Osteocyte (in vitro differentiated cells): ENCODE measurements at regions not wholly inside any gene's neighbourhood (a gene's known extent, or its start where the extent isn't known, plus 50 kb on each side); places are given as distances from the start of the nearest gene placed in this dataset.

Experiments
- DNase-seq: peaks from one replicate; pipeline ENCODE4 v3.0.0; 2021; ENCODE audit warnings: mixed read lengths; ENCODE audit not compliant: unreplicated experiment; ENCODE audit errors: extremely low spot score
- H3K27ac Mint-ChIP-seq: one replicate; pipeline ENCODE4 v1.8.0; 2021; ENCODE audit warnings: mild to moderate bottlenecking, mixed read lengths; ENCODE audit not compliant: unreplicated experiment
- H3K27me3 Mint-ChIP-seq: one replicate; pipeline ENCODE4 v1.8.0; 2021; ENCODE audit warnings: mixed read lengths; ENCODE audit not compliant: unreplicated experiment
- H3K36me3 Mint-ChIP-seq: one replicate; pipeline ENCODE4 v1.8.0; 2021; ENCODE audit warnings: mixed read lengths; ENCODE audit not compliant: unreplicated experiment
- H3K4me1 Mint-ChIP-seq: one replicate; pipeline ENCODE4 v1.8.0; 2021; ENCODE audit warnings: mixed read lengths; ENCODE audit not compliant: unreplicated experiment
- H3K4me3 Mint-ChIP-seq: one replicate; pipeline ENCODE4 v1.8.0; 2021; ENCODE audit warnings: mild to moderate bottlenecking, moderate library complexity, mixed read lengths; ENCODE audit not compliant: unreplicated experiment
- H3K9me3 Mint-ChIP-seq: one replicate; pipeline ENCODE4 v1.8.0; 2021; ENCODE audit warnings: mixed read lengths; ENCODE audit not compliant: unreplicated experiment
- CTCF ChIP-seq: fragments of 200-600 bp; sonication (generic); IDR thresholded peaks from 2 replicates; pipeline ENCODE4 v1.5.0; 2021; ENCODE audit warnings: antibody characterized with exemption, mild to moderate bottlenecking, moderate library complexity

- Mint-ChIP-seq H3K27ac (no peak overlapping the region), H3K4me3 (no peak overlapping the region), H3K4me1 (peaks cover 8% of the 10 kb centered on the region), H3K36me3 (peaks cover 5% of the 10 kb centered on the region), H3K27me3 (peaks cover 45% of the 10 kb centered on the region), H3K9me3 (peaks cover 12% of the 10 kb centered on the region)
- peak; percentile 60 for DNase-seq
- TF ChIP-seq CTCF = no peak
Observed at GRCh38 chr2:240223631-240224030, 83.2 kb upstream of the OTOS start.

GRCh38 chr2:240224676-240225075, 84.2 kb upstream of the OTOS start:
- no peak for TF ChIP-seq CTCF
- no peak for DNase-seq
- Mint-ChIP-seq H3K4me1 (peaks cover 8% of the 10 kb centered on the region), H3K27me3 (peaks cover 40% of the 10 kb centered on the region), H3K36me3 (peaks cover 5% of the 10 kb centered on the region), H3K4me3 (no peak overlapping the region), H3K9me3 (peaks cover 18% of the 10 kb centered on the region), H3K27ac (no peak overlapping the region)

GRCh38 chr2:240225131-240225530, 84.7 kb upstream of the OTOS start:
- no peak overlapping the region for H3K27ac Mint-ChIP-seq
- TF ChIP-seq CTCF = no peak
- no peak overlapping the region for H3K4me3 Mint-ChIP-seq
- peak; percentile 49 for DNase-seq
- H3K4me1 Mint-ChIP-seq = peaks cover 7% of the 10 kb centered on the region
- peaks cover 35% of the 10 kb centered on the region for H3K27me3 Mint-ChIP-seq
- peaks cover 22% of the 10 kb centered on the region for H3K9me3 Mint-ChIP-seq
- peaks cover 5% of the 10 kb centered on the region for H3K36me3 Mint-ChIP-seq

- H3K27ac Mint-ChIP-seq = no peak overlapping the region
- no peak overlapping the region for H3K4me3 Mint-ChIP-seq
Observed at GRCh38 chr2:240225660-240226475, 85.4 kb upstream of the OTOS start.

More at GRCh38 chr2:240225660-240226475, 85.4 kb upstream of the OTOS start:
- H3K9me3 Mint-ChIP-seq = peaks cover 24% of the 10 kb centered on the region
- peak; percentile 34 for DNase-seq
- peak; percentile 23 for TF ChIP-seq CTCF
- H3K27me3 Mint-ChIP-seq = peaks cover 31% of the 10 kb centered on the region
- H3K36me3 Mint-ChIP-seq = peaks cover 5% of the 10 kb centered on the region
- H3K4me1 Mint-ChIP-seq = no peaks in the 10 kb centered on the region
